GM13976 (cell line): ENCODE measurements at regions not wholly inside any gene's neighbourhood (a gene's known extent, or its start where the extent isn't known, plus 50 kb on each side); places are given as distances from the start of the nearest gene placed in this dataset.

Experiments
- DNase-seq: peaks from one replicate; pipeline ENCODE4 v3.0.0; 2012; ENCODE audit warnings: low spot score
- CTCF ChIP-seq: IDR thresholded peaks from 2 replicates; pipeline ENCODE4 v1.5.1; 2012; ENCODE audit warnings: borderline replicate concordance, mild to moderate bottlenecking; ENCODE audit not compliant: insufficient read depth; ENCODE audit errors: extremely low read depth, missing control alignments, control extremely low read depth
- in situ Hi-C: fragments of 300-500 bp; cut with MboI; formaldehyde crosslinking; loops from one replicate; pipeline ENCODE4 v1.12.0; 2022; ENCODE audit warnings: low sequenced_read_pairs, mixed read lengths, inconsistent platforms; ENCODE audit not compliant: unreplicated experiment

DNA sequence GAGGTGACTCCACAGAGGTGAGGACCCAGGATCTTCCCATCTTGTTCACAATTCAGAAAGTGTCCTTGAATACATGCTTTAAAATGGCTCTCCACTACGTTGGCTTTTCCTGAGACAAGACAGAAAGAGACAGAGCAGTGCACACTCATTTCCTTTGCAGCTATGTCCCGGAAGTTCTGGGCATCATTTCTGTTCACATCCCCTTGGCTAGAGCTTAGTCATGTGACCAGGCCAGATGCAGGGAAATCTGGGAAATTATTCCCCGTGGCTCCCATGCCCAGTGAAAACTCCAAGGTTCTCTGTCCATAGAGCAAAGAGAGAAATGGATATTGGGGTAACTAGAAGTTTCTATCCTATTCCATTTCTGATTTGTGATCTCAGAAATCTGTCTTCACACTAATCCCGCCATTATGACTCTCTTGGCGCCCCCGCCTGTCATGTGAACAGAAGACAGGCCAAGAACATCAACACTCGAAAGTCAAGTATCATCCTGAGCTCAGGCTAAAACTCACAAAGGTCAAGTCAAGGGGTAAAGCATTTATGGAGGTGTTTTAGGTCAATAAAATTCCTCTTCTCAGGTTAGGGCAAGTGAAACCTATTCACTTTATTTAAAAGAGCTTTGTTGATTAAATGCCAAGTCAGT, 251.4 kb upstream of the HABP2 start:
- no peak for DNase-seq
- in situ Hi-C loops: no loop called here
- no peak for TF ChIP-seq CTCF

- DNase-seq: no peak
- TF ChIP-seq CTCF: no peak
- in situ Hi-C loops: no loop called here
These were observed 250.8 kb upstream of the HABP2 start for GRCh38 chr10:113302062-113302461.

DNA sequence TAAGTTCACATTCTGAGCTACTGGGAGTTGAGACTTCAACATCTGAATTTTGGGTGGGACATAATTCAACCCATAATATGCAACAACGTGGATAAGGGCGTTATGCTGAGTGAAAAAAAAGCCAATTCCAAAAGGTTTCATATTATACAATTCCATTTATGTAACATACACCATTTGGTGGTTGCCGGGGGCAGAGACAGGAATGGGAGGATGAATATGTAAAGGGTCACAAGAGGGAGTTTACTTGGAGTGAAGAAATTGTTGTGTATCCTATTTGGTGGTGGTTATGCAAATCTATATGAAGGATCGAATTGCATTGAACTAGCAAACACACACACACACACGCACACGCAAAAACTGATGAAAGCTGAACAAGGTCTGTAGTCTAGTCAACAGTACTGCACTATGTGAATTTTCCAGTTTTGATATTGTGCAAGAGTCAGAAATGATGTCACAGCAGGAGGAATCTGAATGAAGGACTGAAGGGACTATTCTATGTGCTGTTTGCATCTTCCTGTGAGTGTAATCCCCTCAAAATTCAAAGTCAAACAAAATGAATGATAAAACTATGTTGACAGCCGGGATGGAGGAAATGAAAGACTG, 249.2 kb upstream of the HABP2 start:
- in situ Hi-C loops: no loop called here
- no peak for DNase-seq

DNA sequence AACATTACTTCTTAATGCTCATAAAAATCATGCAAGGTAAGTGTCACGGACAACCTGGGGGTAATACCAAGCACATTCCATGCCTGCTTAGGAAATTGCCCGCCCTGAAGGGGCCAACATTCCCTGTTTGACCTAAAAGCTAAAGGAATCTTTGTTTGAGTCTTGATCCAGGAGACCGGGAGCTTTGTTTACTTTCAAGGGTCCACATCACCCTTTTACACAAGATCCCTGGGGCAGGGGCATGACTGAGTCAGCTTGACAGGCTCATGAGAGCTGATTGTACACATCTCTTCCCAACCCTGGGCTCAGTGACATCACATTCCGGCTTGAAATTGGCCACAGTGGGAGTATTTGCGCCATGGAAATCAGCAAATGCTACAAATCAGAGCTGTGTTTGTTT, 248.1 kb upstream of the HABP2 start:
- no peak for DNase-seq
- in situ Hi-C loops: no loop called here
- no peak for TF ChIP-seq CTCF

More for the DNA sequence above, 249.2 kb upstream of the HABP2 start:
- no peak for TF ChIP-seq CTCF

DNA sequence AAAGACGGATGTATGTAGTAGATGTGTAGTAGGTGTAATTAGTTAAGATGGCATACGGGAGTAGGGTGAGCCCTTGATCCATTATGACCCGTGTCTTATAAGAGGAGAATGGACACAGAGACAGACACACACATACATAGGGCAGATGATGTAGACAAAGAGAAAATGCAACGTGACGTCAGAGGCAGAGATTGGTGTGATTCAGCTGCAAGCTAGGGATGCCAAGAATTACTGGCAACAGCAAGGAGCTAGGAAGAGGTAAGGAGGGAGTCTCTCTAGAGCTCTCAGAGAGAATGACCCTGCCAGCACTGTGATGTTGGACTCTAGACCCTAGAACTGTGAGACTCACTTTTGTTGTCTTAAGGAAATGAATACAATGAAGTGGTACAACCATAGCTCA, 247.0 kb upstream of the HABP2 start:
- DNase-seq: no peak
- in situ Hi-C loops: no loop called here
- TF ChIP-seq CTCF: no peak

GRCh38 chr10:113309791-113310190, 243.1 kb upstream of the HABP2 start:
- no peak for TF ChIP-seq CTCF
- in situ Hi-C loops: no loop called here
- DNase-seq: no peak
